ENCODE measurements at regions not wholly inside any gene's neighbourhood (a gene's known extent, or its start where the extent isn't known, plus 50 kb on each side); places are given as distances from the start of the nearest gene placed in this dataset.

- DNase-seq = no peak
Measured at GRCh38 chr12:65630555-65630954, 193.7 kb upstream of the HMGA2 start.

- no peak for DNase-seq
Measured at GRCh38 chr12:65631621-65632111, 192.6 kb upstream of the HMGA2 start.

GRCh38 chr12:65632131-65632855, 192.0 kb upstream of the HMGA2 start:
- no peak for DNase-seq

GRCh38 chr12:65634061-65634460, 190.2 kb upstream of the HMGA2 start:
- DNase-seq = no peak

GRCh38 chr12:65634626-65635331, 189.5 kb upstream of the HMGA2 start:
- no peak for DNase-seq

GRCh38 chr12:65636436-65636835, 187.8 kb upstream of the HMGA2 start:
- no peak for DNase-seq

GRCh38 chr12:65637150-65637549, 187.1 kb upstream of the HMGA2 start:
- DNase-seq = no peak

- DNase-seq = no peak
Measured at GRCh38 chr12:65637774-65638173, 186.5 kb upstream of the HMGA2 start.

GRCh38 chr12:65638324-65638723, 186.0 kb upstream of the HMGA2 start:
- DNase-seq = no peak

- no peak for DNase-seq
Measured at GRCh38 chr12:65640489-65640901, 183.8 kb upstream of the HMGA2 start.

- DNase-seq = no peak
Measured at GRCh38 chr12:65642061-65642661, 182.1 kb upstream of the HMGA2 start.

GRCh38 chr12:65643171-65643570, 181.1 kb upstream of the HMGA2 start:
- DNase-seq = no peak

- DNase-seq = no peak
Measured at GRCh38 chr12:65643595-65644386, 180.5 kb upstream of the HMGA2 start.

GRCh38 chr12:65646127-65646643, 178.1 kb upstream of the HMGA2 start:
- DNase-seq = no peak

- no peak for DNase-seq
Measured at GRCh38 chr12:65647074-65647473, 177.2 kb upstream of the HMGA2 start.

- no peak for DNase-seq
Measured at GRCh38 chr12:65648461-65648860, 175.8 kb upstream of the HMGA2 start.

- DNase-seq = no peak
Measured at GRCh38 chr12:65649126-65649525, 175.2 kb upstream of the HMGA2 start.

- no peak for DNase-seq
Measured at GRCh38 chr12:65651060-65651459, 173.2 kb upstream of the HMGA2 start.

- no peak for DNase-seq
Measured at GRCh38 chr12:65653321-65653720, 171.0 kb upstream of the HMGA2 start.

GRCh38 chr12:65653946-65654629, 170.2 kb upstream of the HMGA2 start:
- DNase-seq = no peak

- no peak for DNase-seq
Measured at GRCh38 chr12:65655074-65655493, 169.2 kb upstream of the HMGA2 start.

Measured in effector CD4-positive, alpha-beta T cell (primary cell).